WTC11 (cell line): ENCODE measurements at regions not wholly inside any gene's neighbourhood (a gene's known extent, or its start where the extent isn't known, plus 50 kb on each side); places are given as distances from the start of the nearest gene placed in this dataset.

Source experiments
- ATAC-seq: fragments of 200-7000 bp; cut with Tn5 transposase; 2 replicates; pipeline ENCODE4 v1.10.0; 2021; ENCODE audit warnings: mild to moderate bottlenecking, moderate library complexity
- CTCF ChIA-PET: fragments of 300-600 bp; sonication (Branson Sonifier 250); formaldehyde crosslinking; loops from one replicate; lab custom pipeline; 2021; ENCODE audit warnings: antibody characterized with exemption; lab: Charles Lee
- POLR2A ChIA-PET: fragments of 350-600 bp; sonication (Branson Sonifier 250); formaldehyde crosslinking; loops from one replicate; lab custom pipeline; 2021; ENCODE audit warnings: antibody characterized with exemption; lab: Charles Lee
- DNase-seq: peaks from one replicate; pipeline ENCODE4 v3.0.0; 2021; ENCODE audit warnings: low spot score
- H3K27ac Mint-ChIP-seq: 2 replicates; pipeline ENCODE4 v1.8.0; 2021; ENCODE audit warnings: mixed read lengths
- H3K27me3 Mint-ChIP-seq: 2 replicates; pipeline ENCODE4 v1.8.0; 2021; ENCODE audit warnings: low read depth, mild to moderate bottlenecking, moderate library complexity, mixed read lengths
- H3K36me3 Mint-ChIP-seq: 2 replicates; pipeline ENCODE4 v1.8.0; 2021; ENCODE audit warnings: mixed read lengths
- H3K4me1 Mint-ChIP-seq: 2 replicates; pipeline ENCODE4 v1.8.0; 2022; ENCODE audit warnings: mixed read lengths
- H3K4me3 Mint-ChIP-seq: 2 replicates; pipeline ENCODE4 v1.8.0; 2021; ENCODE audit warnings: mild to moderate bottlenecking, moderate library complexity, mixed read lengths
- H3K9me3 Mint-ChIP-seq: 2 replicates; pipeline ENCODE4 v1.8.0; 2021; ENCODE audit warnings: mixed read lengths
- CREB1 ChIP-seq: sonication (generic); formaldehyde crosslinking; IDR thresholded peaks from 2 replicates; pipeline ENCODE4 v1.8.0; 2023; ENCODE audit warnings: mild to moderate bottlenecking, missing genetic modification reagents
- CREM ChIP-seq: sonication (generic); formaldehyde crosslinking; IDR thresholded peaks from 2 replicates; pipeline ENCODE4 v1.8.1; 2022; ENCODE audit warnings: mild to moderate bottlenecking, missing genetic modification reagents, moderate library complexity
- ESRRA ChIP-seq: sonication (generic); formaldehyde crosslinking; IDR thresholded peaks from 2 replicates; pipeline ENCODE4 v1.8.1; 2022; ENCODE audit warnings: mild to moderate bottlenecking, missing genetic modification reagents, borderline replicate concordance
- IRF2 ChIP-seq: sonication (generic); formaldehyde crosslinking; IDR thresholded peaks from 2 replicates; pipeline ENCODE4 v1.8.0; 2022; ENCODE audit warnings: low read depth, missing genetic modification reagents, borderline replicate concordance
- JUN ChIP-seq: sonication (generic); formaldehyde crosslinking; IDR thresholded peaks from 2 replicates; pipeline ENCODE4 v1.8.0; 2023; ENCODE audit warnings: mild to moderate bottlenecking, missing genetic modification reagents
- KAT7 ChIP-seq: sonication (generic); formaldehyde crosslinking; IDR thresholded peaks from 2 replicates; pipeline ENCODE4 v1.8.1; 2023; ENCODE audit warnings: missing genetic modification reagents, mild to moderate bottlenecking, borderline replicate concordance
- NFATC4 ChIP-seq: fragments of 250-450 bp; sonication (Bioruptor Pico); IDR thresholded peaks from 2 replicates; pipeline ENCODE4 v1.9.0; 2021; ENCODE audit warnings: mild to moderate bottlenecking
- SMAD4 ChIP-seq: sonication (generic); formaldehyde crosslinking; IDR thresholded peaks from 2 replicates; pipeline ENCODE4 v1.8.0; 2022; ENCODE audit warnings: mild to moderate bottlenecking, missing genetic modification reagents
- SOX15 ChIP-seq: fragments of 250-450 bp; sonication (Bioruptor Pico); IDR thresholded peaks from 2 replicates; pipeline ENCODE4 v1.9.0; 2021; ENCODE audit warnings: mild to moderate bottlenecking
- SP1 ChIP-seq: sonication (generic); formaldehyde crosslinking; conservative IDR thresholded peaks from 2 replicates; pipeline ENCODE4 v1.8.1; 2022; ENCODE audit warnings: missing genetic modification reagents
- ZBTB21 ChIP-seq: sonication (generic); formaldehyde crosslinking; IDR thresholded peaks from 2 replicates; pipeline ENCODE4 v1.8.1; 2023; ENCODE audit warnings: mild to moderate bottlenecking, missing genetic modification reagents, borderline replicate concordance
- ZNF121 ChIP-seq: sonication (generic); formaldehyde crosslinking; IDR thresholded peaks from 2 replicates; pipeline ENCODE4 v1.8.0; 2023; ENCODE audit warnings: missing genetic modification reagents
- ZNF219 ChIP-seq: sonication (generic); formaldehyde crosslinking; IDR thresholded peaks from 2 replicates; pipeline ENCODE4 v1.8.0; 2023; ENCODE audit warnings: missing genetic modification reagents, mild to moderate bottlenecking, borderline replicate concordance
- ZNF263 ChIP-seq: sonication (generic); formaldehyde crosslinking; IDR thresholded peaks from 2 replicates; pipeline ENCODE4 v1.8.1; 2022; ENCODE audit warnings: low read depth, mild to moderate bottlenecking, moderate library complexity, missing genetic modification reagents
- ZNF396 ChIP-seq: fragments of 250-450 bp; sonication (Bioruptor Pico); IDR thresholded peaks from 2 replicates; pipeline ENCODE4 v1.8.0; 2021; ENCODE audit warnings: mild to moderate bottlenecking, moderate library complexity, borderline replicate concordance
- ZNF671 ChIP-seq: fragments of 250-450 bp; sonication (Bioruptor Pico); IDR thresholded peaks from 2 replicates; pipeline ENCODE4 v1.8.0; 2021; ENCODE audit warnings: mild to moderate bottlenecking
- TF ChIP-seq, protein P1 (sequence below): sonication (generic); formaldehyde crosslinking; IDR thresholded peaks from 2 replicates; pipeline ENCODE4 v1.8.1; 2023; ENCODE audit warnings: mild to moderate bottlenecking, moderate library complexity, missing genetic modification reagents
- TF ChIP-seq, protein P2 (sequence below): sonication (generic); formaldehyde crosslinking; IDR thresholded peaks from 2 replicates; pipeline ENCODE4 v1.8.0; 2022; ENCODE audit warnings: mild to moderate bottlenecking, missing genetic modification reagents
- TF ChIP-seq, protein P3 (sequence below): sonication (generic); formaldehyde crosslinking; conservative IDR thresholded peaks from 2 replicates; pipeline ENCODE4 v1.8.1; 2023; ENCODE audit warnings: mild to moderate bottlenecking, low read depth, missing genetic modification reagents, moderate library complexity
- TF ChIP-seq, protein P4 (sequence below): sonication (generic); formaldehyde crosslinking; IDR thresholded peaks from 2 replicates; pipeline ENCODE4 v1.8.1; 2022; ENCODE audit warnings: low read depth, mild to moderate bottlenecking, moderate library complexity, missing genetic modification reagents, borderline replicate concordance
- TF ChIP-seq, protein P5 (sequence below): sonication (generic); formaldehyde crosslinking; IDR thresholded peaks from 2 replicates; pipeline ENCODE4 v1.8.1; 2023; ENCODE audit warnings: mild to moderate bottlenecking, missing genetic modification reagents
- TF ChIP-seq, protein P6 (sequence below): sonication (generic); formaldehyde crosslinking; conservative IDR thresholded peaks from 2 replicates; pipeline ENCODE4 v1.8.1; 2022; ENCODE audit warnings: mild to moderate bottlenecking, missing genetic modification reagents
- TF ChIP-seq, protein P7 (sequence below): fragments of 250-450 bp; sonication (Bioruptor Pico); IDR thresholded peaks from 2 replicates; pipeline ENCODE4 v1.9.0; 2021; ENCODE audit warnings: mild to moderate bottlenecking

DNA sequence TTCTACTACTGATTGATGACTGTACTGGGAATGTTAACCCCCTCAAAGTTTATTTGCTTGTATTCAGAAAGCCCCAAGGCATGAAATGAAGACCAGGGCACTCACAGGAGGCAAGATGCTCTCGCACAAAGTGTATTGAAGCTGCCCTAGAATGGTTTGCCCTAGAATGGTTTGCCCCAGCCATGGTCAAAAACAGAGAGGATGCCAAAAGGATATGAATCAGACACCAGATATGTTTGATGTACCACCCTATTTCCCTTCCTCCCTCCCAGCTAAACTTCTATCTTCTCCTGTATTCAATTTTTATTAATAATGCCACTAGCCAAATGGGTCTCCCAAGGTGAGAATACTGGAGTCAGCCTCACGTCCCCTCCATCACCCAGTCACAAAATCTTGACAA is 101.3 kb downstream of the TMCO5A start:
- no peaks in the 10 kb centered on the region for H3K27me3 Mint-ChIP-seq
- H3K9me3 Mint-ChIP-seq, result peaks cover 5% of the 10 kb centered on the region
- ChIA-PET CTCF (interaction anchor here (0.6 kb wide), 1 partner anchor 352 kb away, joined by 3 read pairs; no protein-coding TSS in a partner anchor), POLR2A (interaction anchor here (0.6 kb wide), 1 partner anchor 25 kb away, joined by 3 read pairs; no protein-coding TSS in a partner anchor)
- TF ChIP-seq, protein P1, sequence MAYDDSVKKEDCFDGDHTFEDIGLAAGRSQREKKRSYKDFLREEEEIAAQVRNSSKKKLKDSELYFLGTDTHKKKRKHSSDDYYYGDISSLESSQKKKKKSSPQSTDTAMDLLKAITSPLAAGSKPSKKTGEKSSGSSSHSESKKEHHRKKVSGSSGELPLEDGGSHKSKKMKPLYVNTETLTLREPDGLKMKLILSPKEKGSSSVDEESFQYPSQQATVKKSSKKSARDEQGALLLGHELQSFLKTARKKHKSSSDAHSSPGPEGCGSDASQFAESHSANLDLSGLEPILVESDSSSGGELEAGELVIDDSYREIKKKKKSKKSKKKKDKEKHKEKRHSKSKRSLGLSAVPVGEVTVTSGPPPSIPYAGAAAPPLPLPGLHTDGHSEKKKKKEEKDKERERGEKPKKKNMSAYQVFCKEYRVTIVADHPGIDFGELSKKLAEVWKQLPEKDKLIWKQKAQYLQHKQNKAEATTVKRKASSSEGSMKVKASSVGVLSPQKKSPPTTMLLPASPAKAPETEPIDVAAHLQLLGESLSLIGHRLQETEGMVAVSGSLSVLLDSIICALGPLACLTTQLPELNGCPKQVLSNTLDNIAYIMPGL (CRISPR knock-in tag), result no peak
- TF ChIP-seq SP1 (CRISPR knock-in tag) (no peak), JUN (CRISPR knock-in tag) (no peak), ZNF121 (no peak), ESRRA (CRISPR knock-in tag) (no peak), ZBTB21 (CRISPR knock-in tag) (no peak), ZNF671 (CRISPR knock-in tag) (no peak), KAT7 (CRISPR knock-in tag) (no peak), SOX15 (no peak), CREB1 (CRISPR knock-in tag) (no peak), NFATC4 (no peak)
- TF ChIP-seq, protein P2, sequence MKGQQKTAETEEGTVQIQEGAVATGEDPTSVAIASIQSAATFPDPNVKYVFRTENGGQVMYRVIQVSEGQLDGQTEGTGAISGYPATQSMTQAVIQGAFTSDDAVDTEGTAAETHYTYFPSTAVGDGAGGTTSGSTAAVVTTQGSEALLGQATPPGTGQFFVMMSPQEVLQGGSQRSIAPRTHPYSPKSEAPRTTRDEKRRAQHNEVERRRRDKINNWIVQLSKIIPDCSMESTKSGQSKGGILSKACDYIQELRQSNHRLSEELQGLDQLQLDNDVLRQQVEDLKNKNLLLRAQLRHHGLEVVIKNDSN (CRISPR knock-in tag), result no peak
- TF ChIP-seq, protein P3, sequence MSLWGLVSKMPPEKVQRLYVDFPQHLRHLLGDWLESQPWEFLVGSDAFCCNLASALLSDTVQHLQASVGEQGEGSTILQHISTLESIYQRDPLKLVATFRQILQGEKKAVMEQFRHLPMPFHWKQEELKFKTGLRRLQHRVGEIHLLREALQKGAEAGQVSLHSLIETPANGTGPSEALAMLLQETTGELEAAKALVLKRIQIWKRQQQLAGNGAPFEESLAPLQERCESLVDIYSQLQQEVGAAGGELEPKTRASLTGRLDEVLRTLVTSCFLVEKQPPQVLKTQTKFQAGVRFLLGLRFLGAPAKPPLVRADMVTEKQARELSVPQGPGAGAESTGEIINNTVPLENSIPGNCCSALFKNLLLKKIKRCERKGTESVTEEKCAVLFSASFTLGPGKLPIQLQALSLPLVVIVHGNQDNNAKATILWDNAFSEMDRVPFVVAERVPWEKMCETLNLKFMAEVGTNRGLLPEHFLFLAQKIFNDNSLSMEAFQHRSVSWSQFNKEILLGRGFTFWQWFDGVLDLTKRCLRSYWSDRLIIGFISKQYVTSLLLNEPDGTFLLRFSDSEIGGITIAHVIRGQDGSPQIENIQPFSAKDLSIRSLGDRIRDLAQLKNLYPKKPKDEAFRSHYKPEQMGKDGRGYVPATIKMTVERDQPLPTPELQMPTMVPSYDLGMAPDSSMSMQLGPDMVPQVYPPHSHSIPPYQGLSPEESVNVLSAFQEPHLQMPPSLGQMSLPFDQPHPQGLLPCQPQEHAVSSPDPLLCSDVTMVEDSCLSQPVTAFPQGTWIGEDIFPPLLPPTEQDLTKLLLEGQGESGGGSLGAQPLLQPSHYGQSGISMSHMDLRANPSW (CRISPR knock-in tag), result no peak
- TF ChIP-seq, protein P4, sequence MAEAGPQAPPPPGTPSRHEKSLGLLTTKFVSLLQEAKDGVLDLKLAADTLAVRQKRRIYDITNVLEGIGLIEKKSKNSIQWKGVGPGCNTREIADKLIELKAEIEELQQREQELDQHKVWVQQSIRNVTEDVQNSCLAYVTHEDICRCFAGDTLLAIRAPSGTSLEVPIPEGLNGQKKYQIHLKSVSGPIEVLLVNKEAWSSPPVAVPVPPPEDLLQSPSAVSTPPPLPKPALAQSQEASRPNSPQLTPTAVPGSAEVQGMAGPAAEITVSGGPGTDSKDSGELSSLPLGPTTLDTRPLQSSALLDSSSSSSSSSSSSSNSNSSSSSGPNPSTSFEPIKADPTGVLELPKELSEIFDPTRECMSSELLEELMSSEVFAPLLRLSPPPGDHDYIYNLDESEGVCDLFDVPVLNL (CRISPR knock-in tag), result no peak
- TF ChIP-seq, protein P5, sequence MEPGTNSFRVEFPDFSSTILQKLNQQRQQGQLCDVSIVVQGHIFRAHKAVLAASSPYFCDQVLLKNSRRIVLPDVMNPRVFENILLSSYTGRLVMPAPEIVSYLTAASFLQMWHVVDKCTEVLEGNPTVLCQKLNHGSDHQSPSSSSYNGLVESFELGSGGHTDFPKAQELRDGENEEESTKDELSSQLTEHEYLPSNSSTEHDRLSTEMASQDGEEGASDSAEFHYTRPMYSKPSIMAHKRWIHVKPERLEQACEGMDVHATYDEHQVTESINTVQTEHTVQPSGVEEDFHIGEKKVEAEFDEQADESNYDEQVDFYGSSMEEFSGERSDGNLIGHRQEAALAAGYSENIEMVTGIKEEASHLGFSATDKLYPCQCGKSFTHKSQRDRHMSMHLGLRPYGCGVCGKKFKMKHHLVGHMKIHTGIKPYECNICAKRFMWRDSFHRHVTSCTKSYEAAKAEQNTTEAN, result no peak
- H3K36me3 Mint-ChIP-seq, result no peaks in the 10 kb centered on the region
- H3K4me1 Mint-ChIP-seq, result peaks cover 4% of the 10 kb centered on the region
- no peak overlapping the region for H3K27ac Mint-ChIP-seq
- ATAC-seq (no peak), DNase-seq (no peak)
- no peak overlapping the region for H3K4me3 Mint-ChIP-seq

DNA sequence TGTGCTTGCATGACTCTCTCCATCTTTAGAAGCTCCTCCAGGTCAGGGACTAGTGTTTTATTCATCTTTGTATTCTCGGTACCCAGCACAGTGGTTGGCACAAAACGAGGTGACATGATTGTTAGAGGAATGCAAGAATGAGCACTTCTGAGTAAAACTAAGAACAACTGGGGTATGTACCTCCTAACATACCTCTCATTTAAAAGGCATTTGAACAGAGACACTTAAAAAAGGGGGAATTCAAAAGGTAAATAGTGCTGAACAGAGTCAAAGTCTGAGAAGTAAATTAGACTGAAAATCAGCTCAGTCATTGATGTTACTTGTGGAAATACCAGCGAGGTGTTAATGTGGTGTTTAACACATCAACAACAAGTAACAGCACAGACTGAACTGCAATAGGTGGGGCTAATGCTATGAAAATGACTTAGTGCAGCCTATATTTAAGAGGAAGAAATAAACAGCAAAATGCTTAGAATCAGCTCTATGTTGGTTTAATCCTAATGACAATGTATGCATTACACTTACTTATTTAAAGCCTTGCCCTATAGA is 102.4 kb downstream of the TMCO5A start:
- no peak for ATAC-seq
- DNase-seq, result no peak
- Mint-ChIP-seq H3K4me1 (peaks cover 9% of the 10 kb centered on the region), H3K27ac (no peak overlapping the region), H3K27me3 (no peaks in the 10 kb centered on the region), H3K4me3 (no peak overlapping the region), H3K36me3 (no peaks in the 10 kb centered on the region), H3K9me3 (no peaks in the 10 kb centered on the region)
- ChIA-PET CTCF (no interaction called here), POLR2A (no interaction called here)
- TF ChIP-seq, protein P6, sequence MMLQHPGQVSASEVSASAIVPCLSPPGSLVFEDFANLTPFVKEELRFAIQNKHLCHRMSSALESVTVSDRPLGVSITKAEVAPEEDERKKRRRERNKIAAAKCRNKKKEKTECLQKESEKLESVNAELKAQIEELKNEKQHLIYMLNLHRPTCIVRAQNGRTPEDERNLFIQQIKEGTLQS (CRISPR knock-in tag), result no peak
- TF ChIP-seq ZNF219 (no peak), CREM (CRISPR knock-in tag) (no peak), ZNF263 (CRISPR knock-in tag) (no peak), IRF2 (CRISPR knock-in tag) (no peak), SMAD4 (no peak), ESRRA (CRISPR knock-in tag) (no peak), ZNF396 (CRISPR knock-in tag) (no peak), CREB1 (CRISPR knock-in tag) (no peak)
- TF ChIP-seq, protein P7, sequence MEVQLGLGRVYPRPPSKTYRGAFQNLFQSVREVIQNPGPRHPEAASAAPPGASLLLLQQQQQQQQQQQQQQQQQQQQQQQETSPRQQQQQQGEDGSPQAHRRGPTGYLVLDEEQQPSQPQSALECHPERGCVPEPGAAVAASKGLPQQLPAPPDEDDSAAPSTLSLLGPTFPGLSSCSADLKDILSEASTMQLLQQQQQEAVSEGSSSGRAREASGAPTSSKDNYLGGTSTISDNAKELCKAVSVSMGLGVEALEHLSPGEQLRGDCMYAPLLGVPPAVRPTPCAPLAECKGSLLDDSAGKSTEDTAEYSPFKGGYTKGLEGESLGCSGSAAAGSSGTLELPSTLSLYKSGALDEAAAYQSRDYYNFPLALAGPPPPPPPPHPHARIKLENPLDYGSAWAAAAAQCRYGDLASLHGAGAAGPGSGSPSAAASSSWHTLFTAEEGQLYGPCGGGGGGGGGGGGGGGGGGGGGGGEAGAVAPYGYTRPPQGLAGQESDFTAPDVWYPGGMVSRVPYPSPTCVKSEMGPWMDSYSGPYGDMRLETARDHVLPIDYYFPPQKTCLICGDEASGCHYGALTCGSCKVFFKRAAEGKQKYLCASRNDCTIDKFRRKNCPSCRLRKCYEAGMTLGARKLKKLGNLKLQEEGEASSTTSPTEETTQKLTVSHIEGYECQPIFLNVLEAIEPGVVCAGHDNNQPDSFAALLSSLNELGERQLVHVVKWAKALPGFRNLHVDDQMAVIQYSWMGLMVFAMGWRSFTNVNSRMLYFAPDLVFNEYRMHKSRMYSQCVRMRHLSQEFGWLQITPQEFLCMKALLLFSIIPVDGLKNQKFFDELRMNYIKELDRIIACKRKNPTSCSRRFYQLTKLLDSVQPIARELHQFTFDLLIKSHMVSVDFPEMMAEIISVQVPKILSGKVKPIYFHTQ (CRISPR knock-in tag), result no peak
